MM.1S (cell line): ENCODE measurements at regions not wholly inside any gene's neighbourhood (a gene's known extent, or its start where the extent isn't known, plus 50 kb on each side); places are given as distances from the start of the nearest gene placed in this dataset.

ENCODE experiments used
- DNase-seq: peaks from one replicate; pipeline ENCODE4 v3.0.0-alpha.2; 2015
- H2AFZ ChIP-seq: fragments of 300-600 bp; sonication (generic); 2 replicates; pipeline ENCODE4 v1.6.0; 2016; ENCODE audit warnings: antibody characterized with exemption, low read length
- H3F3A ChIP-seq: fragments of 300-600 bp; sonication (generic); 2 replicates; pipeline ENCODE4 v1.6.1; 2016; ENCODE audit warnings: mild to moderate bottlenecking, antibody characterized with exemption, low read length, moderate library complexity, mixed read lengths; ENCODE audit not compliant: insufficient read depth
- H3K27ac ChIP-seq: fragments of 300-600 bp; sonication (generic); 2 replicates; pipeline ENCODE4 v1.5.1; 2016; ENCODE audit warnings: mild to moderate bottlenecking, low read length
- H3K27me3 ChIP-seq: fragments of 300-600 bp; sonication (generic); replicated peaks from 2 replicates; pipeline ENCODE4 v1.6.0; 2016; ENCODE audit warnings: low read length; ENCODE audit not compliant: insufficient read depth
- H3K36me3 ChIP-seq: fragments of 300-600 bp; sonication (generic); replicated peaks from 2 replicates; pipeline ENCODE4 v1.6.1; 2016; ENCODE audit warnings: mild to moderate bottlenecking, low read length, mixed read lengths; ENCODE audit not compliant: insufficient read depth
- H3K4me1 ChIP-seq: fragments of 300-600 bp; sonication (generic); 2 replicates; pipeline ENCODE4 v1.6.1; 2016; ENCODE audit warnings: low read length, mixed read lengths
- H3K4me2 ChIP-seq: fragments of 300-600 bp; sonication (generic); 2 replicates; pipeline ENCODE4 v1.6.0; 2016; ENCODE audit warnings: low read depth, low read length
- H3K4me3 ChIP-seq: fragments of 300-600 bp; sonication (generic); 2 replicates; pipeline ENCODE4 v1.5.1; 2016; ENCODE audit warnings: low read length, mixed read lengths
- H3K79me2 ChIP-seq: fragments of 300-600 bp; sonication (generic); 2 replicates; pipeline ENCODE4 v1.6.1; 2016; ENCODE audit warnings: mixed run types, low read length, mixed read lengths
- H3K9ac ChIP-seq: fragments of 300-600 bp; sonication (generic); 2 replicates; pipeline ENCODE4 v1.6.1; 2016; ENCODE audit warnings: low read length, mixed read lengths
- H3K9me2 ChIP-seq: fragments of 300-600 bp; sonication (generic); replicated peaks from 2 replicates; pipeline ENCODE4 v1.6.1; 2016; ENCODE audit warnings: mild to moderate bottlenecking, low read length, mixed read lengths; ENCODE audit not compliant: insufficient read depth
- H3K9me3 ChIP-seq: fragments of 300-600 bp; sonication (generic); replicated peaks from 2 replicates; pipeline ENCODE4 v1.6.1; 2016; ENCODE audit warnings: mild to moderate bottlenecking, low read length, mixed read lengths; ENCODE audit not compliant: insufficient read depth
- H4K20me1 ChIP-seq: fragments of 300-600 bp; sonication (generic); 2 replicates; pipeline ENCODE4 v1.6.1; 2016; ENCODE audit warnings: mild to moderate bottlenecking, low read length, moderate library complexity, mixed read lengths; ENCODE audit not compliant: insufficient read depth
- EZH2 ChIP-seq: fragments of 300-600 bp; sonication (generic); optimal IDR thresholded peaks from 2 replicates; pipeline ENCODE3; 2017; ENCODE audit warnings: low read depth, mild to moderate bottlenecking, antibody characterized with exemption, low read length, mixed read lengths
- EZH2phosphoT487 ChIP-seq: fragments of 300-600 bp; sonication (generic); IDR thresholded peaks from 2 replicates; pipeline ENCODE4 v1.6.1; 2018; ENCODE audit warnings: antibody characterized with exemption, low read length
- TF ChIP-seq, protein P1 (sequence below): fragments of 300-600 bp; sonication (generic); IDR thresholded peaks from 2 replicates; pipeline ENCODE4 v1.5.1; 2016; ENCODE audit warnings: antibody characterized with exemption, low read length, mixed read lengths

DNA sequence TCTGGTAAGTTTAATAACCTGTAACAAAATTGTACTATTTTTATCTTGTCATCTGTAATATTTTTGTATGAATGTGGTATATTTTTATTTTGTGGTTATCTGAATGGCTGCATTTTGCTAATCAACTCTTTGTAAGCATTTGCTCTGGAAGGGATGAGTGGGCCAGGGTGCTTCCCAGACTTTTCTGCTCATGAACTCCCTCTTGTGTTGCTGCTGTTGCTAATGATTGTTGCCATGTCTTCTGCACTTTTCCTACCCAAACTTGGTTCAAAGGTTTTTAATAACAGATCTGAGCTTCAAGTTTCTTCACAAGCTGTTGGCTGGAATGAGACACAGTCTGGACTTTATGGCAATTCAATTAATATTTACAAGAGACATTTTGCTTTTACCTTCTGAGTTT, 1005.7 kb downstream of the HACE1 start:
- H3K9ac ChIP-seq, result no peak overlapping the region
- H4K20me1 ChIP-seq, result no peaks in the 10 kb centered on the region
- no peaks in the 10 kb centered on the region for H3K79me2 ChIP-seq
- no peak overlapping the region for H3K4me3 ChIP-seq
- H3K9me2 ChIP-seq, result no peaks in the 10 kb centered on the region
- H3K27me3 ChIP-seq, result no peaks in the 10 kb centered on the region
- no peaks in the 10 kb centered on the region for H3K4me1 ChIP-seq
- no peak overlapping the region for H2AFZ ChIP-seq
- no peaks in the 10 kb centered on the region for H3F3A ChIP-seq
- no peaks in the 10 kb centered on the region for H3K9me3 ChIP-seq
- DNase-seq, result no peak
- no peaks in the 10 kb centered on the region for H3K36me3 ChIP-seq
- no peak overlapping the region for H3K4me2 ChIP-seq
- H3K27ac ChIP-seq, result no peak overlapping the region
- TF ChIP-seq, protein P1, sequence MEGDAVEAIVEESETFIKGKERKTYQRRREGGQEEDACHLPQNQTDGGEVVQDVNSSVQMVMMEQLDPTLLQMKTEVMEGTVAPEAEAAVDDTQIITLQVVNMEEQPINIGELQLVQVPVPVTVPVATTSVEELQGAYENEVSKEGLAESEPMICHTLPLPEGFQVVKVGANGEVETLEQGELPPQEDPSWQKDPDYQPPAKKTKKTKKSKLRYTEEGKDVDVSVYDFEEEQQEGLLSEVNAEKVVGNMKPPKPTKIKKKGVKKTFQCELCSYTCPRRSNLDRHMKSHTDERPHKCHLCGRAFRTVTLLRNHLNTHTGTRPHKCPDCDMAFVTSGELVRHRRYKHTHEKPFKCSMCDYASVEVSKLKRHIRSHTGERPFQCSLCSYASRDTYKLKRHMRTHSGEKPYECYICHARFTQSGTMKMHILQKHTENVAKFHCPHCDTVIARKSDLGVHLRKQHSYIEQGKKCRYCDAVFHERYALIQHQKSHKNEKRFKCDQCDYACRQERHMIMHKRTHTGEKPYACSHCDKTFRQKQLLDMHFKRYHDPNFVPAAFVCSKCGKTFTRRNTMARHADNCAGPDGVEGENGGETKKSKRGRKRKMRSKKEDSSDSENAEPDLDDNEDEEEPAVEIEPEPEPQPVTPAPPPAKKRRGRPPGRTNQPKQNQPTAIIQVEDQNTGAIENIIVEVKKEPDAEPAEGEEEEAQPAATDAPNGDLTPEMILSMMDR, result no peak
- no peak for TF ChIP-seq EZH2
- no peak for TF ChIP-seq EZH2phosphoT487

DNA sequence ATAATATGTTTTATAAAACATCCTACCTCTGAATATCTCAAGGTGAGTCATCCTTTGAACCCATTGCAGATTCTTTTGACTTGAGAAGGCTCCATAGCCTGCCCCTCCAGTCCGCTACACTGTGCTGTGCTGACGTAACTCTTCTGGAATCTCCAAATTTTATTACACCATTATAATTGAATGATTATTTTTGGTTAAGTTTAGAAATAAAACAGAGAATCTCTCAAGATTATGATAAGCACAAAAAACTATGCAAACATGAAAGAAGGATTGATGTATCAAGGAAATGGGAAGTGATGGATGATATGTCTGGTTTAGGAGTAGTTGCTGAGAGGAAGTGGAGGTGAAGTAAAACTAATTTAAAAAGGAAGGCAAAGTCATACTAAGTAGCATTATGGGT, 1021.3 kb downstream of the HACE1 start:
- Histone ChIP-seq H3K9ac (no peak overlapping the region), H3K27ac (no peak overlapping the region), H3K27me3 (no peaks in the 10 kb centered on the region), H3K4me1 (no peaks in the 10 kb centered on the region), H3K9me3 (no peaks in the 10 kb centered on the region), H3K79me2 (no peaks in the 10 kb centered on the region), H3K9me2 (no peaks in the 10 kb centered on the region), H2AFZ (no peak overlapping the region), H3K4me3 (no peak overlapping the region), H4K20me1 (no peaks in the 10 kb centered on the region), H3F3A (no peaks in the 10 kb centered on the region), H3K4me2 (no peak overlapping the region), H3K36me3 (no peaks in the 10 kb centered on the region)
- DNase-seq, result no peak
- no peak for TF ChIP-seq EZH2phosphoT487
- TF ChIP-seq, protein P1, result no peak
- no peak for TF ChIP-seq EZH2

DNA sequence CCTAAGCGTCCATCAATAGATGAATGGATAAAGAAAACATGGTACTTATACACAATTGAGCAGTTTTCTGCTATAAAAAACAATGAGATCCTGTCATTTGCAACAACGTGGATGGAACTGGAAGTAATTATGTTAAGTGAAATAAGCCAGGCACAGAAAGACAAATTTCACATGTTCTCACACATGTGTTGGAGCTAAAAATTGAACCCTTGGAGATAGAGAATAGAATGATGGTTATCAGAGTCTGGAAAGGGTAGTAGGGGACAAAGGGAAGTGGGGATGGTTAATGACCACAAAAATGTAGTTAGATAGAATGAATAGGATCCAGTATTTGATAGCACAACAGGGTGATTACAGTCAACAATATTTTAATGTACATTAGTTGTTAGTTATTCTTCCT, 1033.5 kb downstream of the HACE1 start:
- H3K4me2 ChIP-seq, result no peak overlapping the region
- no peak overlapping the region for H2AFZ ChIP-seq
- H3K36me3 ChIP-seq, result no peaks in the 10 kb centered on the region
- TF ChIP-seq EZH2phosphoT487 (no peak), EZH2 (no peak)
- TF ChIP-seq, protein P1, result no peak
- H3K27me3 ChIP-seq, result no peaks in the 10 kb centered on the region
- no peak overlapping the region for H3K4me3 ChIP-seq
- no peaks in the 10 kb centered on the region for H3K9me2 ChIP-seq
- H3K9ac ChIP-seq, result no peak overlapping the region
- H3K79me2 ChIP-seq, result no peaks in the 10 kb centered on the region
- no peaks in the 10 kb centered on the region for H4K20me1 ChIP-seq
- DNase-seq, result no peak
- H3K4me1 ChIP-seq, result no peaks in the 10 kb centered on the region
- no peak overlapping the region for H3K27ac ChIP-seq
- no peaks in the 10 kb centered on the region for H3F3A ChIP-seq
- no peaks in the 10 kb centered on the region for H3K9me3 ChIP-seq
